Gastroesophageal sphincter (tissue), 3 donors: ENCODE measurements at regions not wholly inside any gene's neighbourhood (a gene's known extent, or its start where the extent isn't known, plus 50 kb on each side); places are given as distances from the start of the nearest gene placed in this dataset.

Experiments
- CTCF ChIP-seq, 4 experiments: fragments of 200-600 bp in 2 of 4; fragments of 450-650 bp in 2 of 4; sonication (generic) in 1 of 4; IDR thresholded peaks; one replicate each; pipeline ENCODE4 v1.5.1; 2017 to 2019; ENCODE audit warnings: antibody characterized with exemption in 4 of 4, mild to moderate bottlenecking in 2 of 4, moderate library complexity in 2 of 4
- POLR2AphosphoS5 ChIP-seq: sonication (generic); formaldehyde crosslinking; IDR thresholded peaks from one replicate; pipeline ENCODE4 v1.6.1; 2017; ENCODE audit warnings: antibody characterized with exemption

- no peak for TF ChIP-seq POLR2AphosphoS5
- TF ChIP-seq CTCF (IDR thresholded peaks at IDR 0.05), result no peak
Measured at GRCh38 chr2:22213237-22213636, 1089.5 kb downstream of the TDRD15 start.
